GM12892 (cell line): ENCODE measurements at regions not wholly inside any gene's neighbourhood (a gene's known extent, or its start where the extent isn't known, plus 50 kb on each side); places are given as distances from the start of the nearest gene placed in this dataset.

Source experiments
- POLR2AphosphoS5 ChIP-seq: IDR thresholded peaks from 2 replicates; pipeline ENCODE4 v1.6.1; 2011; ENCODE audit warnings: low read depth, low read length, control low read depth
- TAF1 ChIP-seq: IDR thresholded peaks from 2 replicates; pipeline ENCODE4 v1.6.1; 2011; ENCODE audit warnings: low read depth, mild to moderate bottlenecking, control low read depth, low read length, borderline replicate concordance

- TF ChIP-seq POLR2AphosphoS5: no peak
- TF ChIP-seq TAF1: no peak
Observed at GRCh38 chr2:52083214-52083613, 1051.3 kb upstream of the NRXN1 start.
